Right lobe of liver (tissue), 4 donors: ENCODE measurements at regions not wholly inside any gene's neighbourhood (a gene's known extent, or its start where the extent isn't known, plus 50 kb on each side); places are given as distances from the start of the nearest gene placed in this dataset.

ENCODE experiments used
- POLR2A ChIP-seq: fragments of 450-650 bp; IDR thresholded peaks from one replicate; pipeline ENCODE4 v1.6.1; 2017; ENCODE audit warnings: antibody characterized with exemption, mild to moderate bottlenecking
- TF ChIP-seq, protein P1 (sequence below), 4 donors: fragments of 200-600 bp in 3 of 4; fragments of 450-650 bp in 1 of 4; IDR thresholded peaks; one replicate each; pipeline versions ENCODE4 v1.5.1 to v1.8.0; 2016 to 2022; ENCODE audit warnings: antibody characterized with exemption in 4 of 4, mild to moderate bottlenecking in 2 of 4
- donor health status: DM: no; HTN: no; CAD: no.
- donor health status: DM: no; HTN: no; CAD: no.
- donor health status: DM: no; HTN: yes; CAD: no.

DNA sequence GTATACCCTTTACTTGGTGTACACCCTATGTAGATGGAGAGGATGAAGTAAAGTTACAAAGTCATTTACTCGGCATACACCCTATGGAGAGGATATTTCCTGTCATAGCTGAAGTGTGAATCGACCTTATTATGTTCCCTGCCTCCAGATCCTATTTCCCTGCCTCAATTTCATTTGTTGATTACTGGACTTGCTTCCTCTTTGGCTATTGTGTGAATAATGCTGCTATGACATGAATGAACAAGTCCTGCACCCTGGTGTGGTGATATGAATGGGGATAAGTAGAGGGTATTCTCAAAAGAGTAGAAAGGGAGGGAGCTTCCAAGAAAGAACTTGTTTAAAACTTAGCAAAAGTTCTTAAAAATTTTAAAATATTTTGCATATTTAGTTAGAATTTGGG is 123.5 kb upstream of the TBL1Y start:
- TF ChIP-seq, protein P1, sequence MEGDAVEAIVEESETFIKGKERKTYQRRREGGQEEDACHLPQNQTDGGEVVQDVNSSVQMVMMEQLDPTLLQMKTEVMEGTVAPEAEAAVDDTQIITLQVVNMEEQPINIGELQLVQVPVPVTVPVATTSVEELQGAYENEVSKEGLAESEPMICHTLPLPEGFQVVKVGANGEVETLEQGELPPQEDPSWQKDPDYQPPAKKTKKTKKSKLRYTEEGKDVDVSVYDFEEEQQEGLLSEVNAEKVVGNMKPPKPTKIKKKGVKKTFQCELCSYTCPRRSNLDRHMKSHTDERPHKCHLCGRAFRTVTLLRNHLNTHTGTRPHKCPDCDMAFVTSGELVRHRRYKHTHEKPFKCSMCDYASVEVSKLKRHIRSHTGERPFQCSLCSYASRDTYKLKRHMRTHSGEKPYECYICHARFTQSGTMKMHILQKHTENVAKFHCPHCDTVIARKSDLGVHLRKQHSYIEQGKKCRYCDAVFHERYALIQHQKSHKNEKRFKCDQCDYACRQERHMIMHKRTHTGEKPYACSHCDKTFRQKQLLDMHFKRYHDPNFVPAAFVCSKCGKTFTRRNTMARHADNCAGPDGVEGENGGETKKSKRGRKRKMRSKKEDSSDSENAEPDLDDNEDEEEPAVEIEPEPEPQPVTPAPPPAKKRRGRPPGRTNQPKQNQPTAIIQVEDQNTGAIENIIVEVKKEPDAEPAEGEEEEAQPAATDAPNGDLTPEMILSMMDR (IDR thresholded peaks at IDR 0.05): no peak
- TF ChIP-seq POLR2A: no peak
